ENCODE measurements at regions not wholly inside any gene's neighbourhood (a gene's known extent, or its start where the extent isn't known, plus 50 kb on each side); places are given as distances from the start of the nearest gene placed in this dataset.

- peaks cover 39% of the 10 kb centered on the region for H3K27me3 Mint-ChIP-seq (ENCODE audit: unreplicated experiment)
- no peak overlapping the region for H3K27ac Mint-ChIP-seq (ENCODE audit: unreplicated experiment)
- no peaks in the 10 kb centered on the region for H3K36me3 Mint-ChIP-seq (ENCODE audit: unreplicated experiment)
- H3K4me1 Mint-ChIP-seq (ENCODE audit: unreplicated experiment), result peaks cover 5% of the 10 kb centered on the region
- H3K9me3 Mint-ChIP-seq (ENCODE audit: unreplicated experiment), result no peaks in the 10 kb centered on the region
- DNase-seq (ENCODE audit: extremely low spot score, unreplicated experiment), result no peak
- no peak overlapping the region for H3K4me3 Mint-ChIP-seq (ENCODE audit: unreplicated experiment)
- no peak for TF ChIP-seq CTCF (IDR thresholded peaks at IDR 0.05)
Observed at GRCh38 chr3:127461286-127461910, 129.1 kb downstream of the TPRA1 start.

DNA sequence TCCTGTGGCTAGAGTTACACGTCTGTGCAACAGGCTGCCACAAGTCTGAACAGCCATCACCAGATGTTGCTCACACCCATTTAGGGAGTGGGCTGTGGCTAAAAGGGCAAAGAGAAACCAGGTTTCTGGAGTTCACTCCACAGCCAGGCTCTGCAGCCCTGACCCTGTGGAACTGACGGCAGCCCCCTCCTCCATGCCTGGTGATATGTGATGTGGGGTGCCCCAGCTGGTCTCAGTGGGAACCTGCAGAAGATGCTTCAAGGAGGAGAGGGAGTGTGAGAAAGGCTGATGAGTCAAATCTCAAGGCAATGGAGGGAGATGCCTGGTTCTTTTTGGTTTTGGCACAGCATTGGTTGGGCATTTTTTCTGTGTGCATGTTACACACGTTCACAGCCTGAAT is 130.6 kb downstream of the TPRA1 start:
- H3K4me3 Mint-ChIP-seq (ENCODE audit: unreplicated experiment), result no peak overlapping the region
- H3K27me3 Mint-ChIP-seq (ENCODE audit: unreplicated experiment), result peaks cover 37% of the 10 kb centered on the region
- H3K36me3 Mint-ChIP-seq (ENCODE audit: unreplicated experiment), result no peaks in the 10 kb centered on the region
- no peak for DNase-seq (ENCODE audit: extremely low spot score, unreplicated experiment)
- H3K27ac Mint-ChIP-seq (ENCODE audit: unreplicated experiment), result no peak overlapping the region
- TF ChIP-seq CTCF (IDR thresholded peaks at IDR 0.05), result no peak
- peaks cover 15% of the 10 kb centered on the region for H3K4me1 Mint-ChIP-seq (ENCODE audit: unreplicated experiment)
- H3K9me3 Mint-ChIP-seq (ENCODE audit: unreplicated experiment), result no peaks in the 10 kb centered on the region

- Mint-ChIP-seq H3K4me1 (ENCODE audit: unreplicated experiment) (peaks cover 15% of the 10 kb centered on the region), H3K36me3 (ENCODE audit: unreplicated experiment) (no peaks in the 10 kb centered on the region), H3K4me3 (ENCODE audit: unreplicated experiment) (no peak overlapping the region), H3K27me3 (ENCODE audit: unreplicated experiment) (peaks cover 36% of the 10 kb centered on the region), H3K27ac (ENCODE audit: unreplicated experiment) (no peak overlapping the region), H3K9me3 (ENCODE audit: unreplicated experiment) (no peaks in the 10 kb centered on the region)
- no peak for TF ChIP-seq CTCF (IDR thresholded peaks at IDR 0.05)
- DNase-seq (ENCODE audit: extremely low spot score, unreplicated experiment), result no peak
Observed at GRCh38 chr3:127458696-127459604, 131.6 kb downstream of the TPRA1 start.

DNA sequence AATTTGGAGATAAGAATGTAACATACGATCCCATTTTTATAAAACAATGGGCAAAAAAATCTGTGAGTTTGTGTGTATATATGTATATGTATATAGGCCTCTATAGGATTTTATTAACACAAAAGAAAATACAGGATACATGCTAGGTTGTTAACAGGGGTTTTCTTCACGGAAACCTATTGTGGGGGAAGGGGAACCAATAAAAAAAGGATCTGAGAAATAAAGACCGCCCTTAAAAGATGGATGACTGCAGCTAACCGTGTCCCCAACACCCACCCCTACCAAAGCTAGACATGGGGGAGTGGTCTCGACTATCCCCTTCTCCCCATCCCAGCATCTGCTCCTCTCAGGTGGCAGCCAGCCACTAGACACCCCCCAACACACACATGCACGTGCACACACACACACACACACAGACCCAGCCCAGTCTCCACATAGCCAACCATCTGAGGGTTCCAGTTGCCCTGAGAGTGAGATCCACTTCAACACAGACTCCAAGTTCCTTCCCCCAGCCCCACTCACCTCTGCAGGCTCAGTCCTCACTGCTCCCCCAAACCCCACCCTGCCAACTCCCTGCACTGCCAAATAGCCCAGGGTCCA is 132.9 kb downstream of the TPRA1 start:
- peaks cover 45% of the 10 kb centered on the region for H3K27me3 Mint-ChIP-seq (ENCODE audit: unreplicated experiment)
- no peak for TF ChIP-seq CTCF (IDR thresholded peaks at IDR 0.05)
- no peaks in the 10 kb centered on the region for H3K36me3 Mint-ChIP-seq (ENCODE audit: unreplicated experiment)
- no peaks in the 10 kb centered on the region for H3K9me3 Mint-ChIP-seq (ENCODE audit: unreplicated experiment)
- no peak for DNase-seq (ENCODE audit: extremely low spot score, unreplicated experiment)
- no peak overlapping the region for H3K4me3 Mint-ChIP-seq (ENCODE audit: unreplicated experiment)
- H3K4me1 Mint-ChIP-seq (ENCODE audit: unreplicated experiment), result peaks cover 15% of the 10 kb centered on the region
- H3K27ac Mint-ChIP-seq (ENCODE audit: unreplicated experiment), result no peak overlapping the region

DNA sequence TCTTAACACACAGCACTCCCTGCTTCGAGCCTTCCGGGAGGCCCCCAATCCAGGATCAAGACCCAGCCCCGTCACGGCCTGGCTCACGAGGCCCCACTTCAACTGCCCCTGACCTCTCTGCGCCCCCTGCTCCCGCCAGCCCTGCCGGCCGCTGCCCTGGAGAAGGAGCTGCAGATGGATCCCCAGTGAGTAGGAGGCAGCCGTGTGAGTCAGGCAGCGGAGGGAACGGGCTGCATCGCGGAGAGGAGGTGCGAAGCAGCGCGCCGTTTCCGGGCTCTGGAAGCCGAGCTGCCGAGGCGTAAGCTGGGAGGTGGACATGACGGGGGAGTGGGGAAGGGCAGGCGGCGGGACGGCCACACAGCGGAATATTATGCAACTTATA is 133.4 kb downstream of the TPRA1 start:
- Mint-ChIP-seq H3K4me1 (ENCODE audit: unreplicated experiment) (peaks cover 15% of the 10 kb centered on the region), H3K27me3 (ENCODE audit: unreplicated experiment) (peaks cover 49% of the 10 kb centered on the region), H3K4me3 (ENCODE audit: unreplicated experiment) (no peak overlapping the region), H3K36me3 (ENCODE audit: unreplicated experiment) (no peaks in the 10 kb centered on the region), H3K27ac (ENCODE audit: unreplicated experiment) (no peak overlapping the region), H3K9me3 (ENCODE audit: unreplicated experiment) (no peaks in the 10 kb centered on the region)
- no peak for TF ChIP-seq CTCF (IDR thresholded peaks at IDR 0.05)
- DNase-seq (ENCODE audit: extremely low spot score, unreplicated experiment), result no peak

All from osteocyte (in vitro differentiated cells).